ENCODE measurements at regions not wholly inside any gene's neighbourhood (a gene's known extent, or its start where the extent isn't known, plus 50 kb on each side); places are given as distances from the start of the nearest gene placed in this dataset.

DNA sequence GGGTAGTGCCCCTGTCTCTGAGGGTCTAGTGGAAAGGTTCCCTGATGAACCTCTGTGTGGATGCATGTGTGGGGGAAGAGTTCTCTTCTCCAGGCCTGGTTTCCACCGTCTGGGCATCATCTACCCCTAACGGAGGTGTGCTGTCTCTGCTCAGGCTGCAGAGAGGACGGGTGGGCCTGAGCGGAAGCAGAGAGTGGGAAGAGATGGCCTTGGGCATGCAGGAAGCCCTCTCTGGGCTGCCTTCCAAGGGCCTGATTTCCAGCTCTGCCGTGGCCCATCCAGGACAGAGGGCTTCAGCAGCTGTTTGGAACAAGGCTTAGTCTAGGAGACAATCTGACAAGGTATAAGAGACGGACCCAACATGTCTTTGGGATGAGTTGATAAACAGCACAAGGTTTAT, 220.1 kb upstream of the DTNBP1 start:
- DNase-seq (ENCODE audit: extremely low read depth, low read depth): no peak
- TF ChIP-seq, protein P1, sequence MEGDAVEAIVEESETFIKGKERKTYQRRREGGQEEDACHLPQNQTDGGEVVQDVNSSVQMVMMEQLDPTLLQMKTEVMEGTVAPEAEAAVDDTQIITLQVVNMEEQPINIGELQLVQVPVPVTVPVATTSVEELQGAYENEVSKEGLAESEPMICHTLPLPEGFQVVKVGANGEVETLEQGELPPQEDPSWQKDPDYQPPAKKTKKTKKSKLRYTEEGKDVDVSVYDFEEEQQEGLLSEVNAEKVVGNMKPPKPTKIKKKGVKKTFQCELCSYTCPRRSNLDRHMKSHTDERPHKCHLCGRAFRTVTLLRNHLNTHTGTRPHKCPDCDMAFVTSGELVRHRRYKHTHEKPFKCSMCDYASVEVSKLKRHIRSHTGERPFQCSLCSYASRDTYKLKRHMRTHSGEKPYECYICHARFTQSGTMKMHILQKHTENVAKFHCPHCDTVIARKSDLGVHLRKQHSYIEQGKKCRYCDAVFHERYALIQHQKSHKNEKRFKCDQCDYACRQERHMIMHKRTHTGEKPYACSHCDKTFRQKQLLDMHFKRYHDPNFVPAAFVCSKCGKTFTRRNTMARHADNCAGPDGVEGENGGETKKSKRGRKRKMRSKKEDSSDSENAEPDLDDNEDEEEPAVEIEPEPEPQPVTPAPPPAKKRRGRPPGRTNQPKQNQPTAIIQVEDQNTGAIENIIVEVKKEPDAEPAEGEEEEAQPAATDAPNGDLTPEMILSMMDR (IDR thresholded peaks at IDR 0.05; ENCODE audit: low read depth, low read length): no peak

DNA sequence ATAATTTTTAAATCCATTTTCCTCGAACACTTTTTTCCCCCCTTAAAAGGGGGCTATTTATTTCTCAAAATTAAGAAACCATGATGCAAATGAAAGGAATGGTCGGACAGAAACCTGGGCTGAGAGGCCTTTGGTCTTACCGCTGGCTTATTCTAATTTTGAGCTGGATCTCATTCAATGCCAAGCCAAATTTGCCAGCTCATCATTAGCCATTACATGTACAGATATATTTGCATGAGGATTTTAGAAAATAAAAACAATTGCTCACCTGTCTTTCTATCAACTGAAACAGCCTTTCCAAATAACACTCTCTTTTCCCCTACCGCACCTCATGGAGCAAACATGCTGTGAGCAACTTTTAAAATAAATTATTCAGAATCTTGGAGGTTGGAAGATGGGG, 219.5 kb upstream of the DTNBP1 start:
- TF ChIP-seq, protein P1 (IDR thresholded peaks at IDR 0.05; ENCODE audit: low read depth, low read length): no peak
- DNase-seq (ENCODE audit: extremely low read depth, low read depth): no peak

DNA sequence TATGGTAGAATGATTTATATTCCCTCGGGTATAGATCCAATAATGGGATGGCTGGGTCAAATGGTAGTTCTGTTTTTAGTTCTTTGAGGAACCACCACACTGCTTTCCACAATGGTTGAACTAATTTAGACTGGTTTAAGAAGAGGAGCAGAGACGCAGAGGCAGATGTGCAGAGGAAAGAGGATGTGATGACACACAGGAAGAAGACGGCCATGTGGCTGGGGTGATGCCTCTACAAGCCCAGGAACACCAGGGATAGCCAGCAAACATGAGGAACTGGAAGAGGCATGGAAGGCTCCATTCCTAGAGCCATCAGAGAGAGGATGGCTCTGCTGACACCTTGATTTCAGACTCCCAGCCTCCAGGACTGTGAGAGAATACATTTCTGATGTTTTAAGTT, 218.3 kb upstream of the DTNBP1 start:
- DNase-seq (ENCODE audit: extremely low read depth, low read depth): no peak
- TF ChIP-seq, protein P1 (IDR thresholded peaks at IDR 0.05; ENCODE audit: low read depth, low read length): no peak

DNA sequence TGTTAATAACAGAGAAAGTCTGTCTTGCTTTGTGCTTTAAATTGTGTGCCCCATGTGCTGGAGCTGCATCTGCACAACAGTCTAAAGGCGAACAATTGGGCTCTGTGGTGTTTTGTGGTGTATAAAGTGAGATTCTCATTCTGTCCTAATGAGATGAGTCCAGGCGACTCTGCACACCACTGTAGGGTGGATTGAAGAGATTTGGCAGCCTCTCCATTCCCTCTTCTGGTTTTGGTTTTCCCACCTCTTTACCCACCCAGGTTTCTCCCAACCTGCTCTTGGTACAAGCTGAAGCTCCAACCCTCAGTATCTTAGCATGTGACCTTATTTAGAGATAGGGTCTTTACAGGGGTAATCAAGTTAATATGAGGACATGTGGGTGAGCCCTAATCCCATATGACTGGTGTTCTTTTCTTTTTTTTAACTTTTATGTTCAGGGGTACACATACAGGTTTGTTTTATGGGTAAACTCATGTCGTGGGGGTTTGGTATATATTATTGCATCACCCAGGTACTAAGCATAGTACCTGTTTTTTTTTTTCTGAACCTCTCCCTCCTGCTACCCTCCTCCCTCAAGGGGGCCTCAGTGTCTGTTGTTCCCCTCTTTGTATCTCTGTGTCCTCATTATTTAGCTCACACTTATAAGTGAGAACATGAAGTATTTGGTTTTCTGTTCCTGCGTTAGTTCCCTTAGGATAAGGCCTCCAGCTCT, 217.6 kb upstream of the DTNBP1 start:
- no peak for DNase-seq (ENCODE audit: extremely low read depth, low read depth)
- TF ChIP-seq, protein P1 (IDR thresholded peaks at IDR 0.05; ENCODE audit: low read depth, low read length): no peak

DNA sequence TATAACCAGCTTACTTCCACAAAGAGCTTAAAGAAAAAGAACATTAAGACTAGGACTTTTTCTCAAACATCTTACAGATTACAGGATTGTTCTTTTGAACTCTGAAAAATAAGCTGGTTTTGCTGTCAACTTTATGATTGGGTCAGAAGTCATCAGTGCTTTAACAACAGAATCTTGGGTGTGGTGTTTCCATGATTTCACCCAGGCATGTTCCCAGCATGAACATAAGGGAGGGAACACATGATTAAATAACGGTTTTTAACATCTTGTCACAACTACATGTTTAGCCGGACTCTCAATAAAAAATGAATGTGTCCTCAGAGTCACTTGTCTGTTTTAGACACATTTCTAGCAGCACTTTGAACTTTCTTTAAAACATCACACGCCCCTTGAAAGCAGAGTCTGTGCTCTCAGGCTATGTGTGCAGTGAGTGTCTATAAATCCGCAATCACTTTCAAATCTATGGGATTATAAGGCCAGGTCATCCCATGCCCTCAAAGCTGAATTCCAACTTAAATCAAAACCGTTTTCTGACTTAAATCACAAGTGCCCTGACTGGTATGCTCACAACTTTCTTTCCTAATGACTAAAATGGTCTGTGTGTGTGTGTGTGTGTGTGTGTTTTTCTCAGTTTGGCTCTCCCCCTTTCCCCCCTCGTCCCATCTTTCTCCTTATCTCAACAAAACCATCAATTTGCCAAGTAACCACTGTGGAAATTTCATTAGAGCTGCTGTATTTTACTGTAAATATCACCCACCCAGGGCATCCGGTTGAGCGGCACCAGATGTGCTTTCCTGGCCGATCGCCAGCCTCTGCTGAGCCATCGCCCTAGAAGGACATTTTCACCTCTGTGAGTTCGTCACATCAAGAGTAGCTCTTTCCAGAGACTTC, 216.8 kb upstream of the DTNBP1 start:
- TF ChIP-seq, protein P1 (IDR thresholded peaks at IDR 0.05; ENCODE audit: low read depth, low read length): no peak
- DNase-seq (ENCODE audit: extremely low read depth, low read depth): peak; percentile 31

DNA sequence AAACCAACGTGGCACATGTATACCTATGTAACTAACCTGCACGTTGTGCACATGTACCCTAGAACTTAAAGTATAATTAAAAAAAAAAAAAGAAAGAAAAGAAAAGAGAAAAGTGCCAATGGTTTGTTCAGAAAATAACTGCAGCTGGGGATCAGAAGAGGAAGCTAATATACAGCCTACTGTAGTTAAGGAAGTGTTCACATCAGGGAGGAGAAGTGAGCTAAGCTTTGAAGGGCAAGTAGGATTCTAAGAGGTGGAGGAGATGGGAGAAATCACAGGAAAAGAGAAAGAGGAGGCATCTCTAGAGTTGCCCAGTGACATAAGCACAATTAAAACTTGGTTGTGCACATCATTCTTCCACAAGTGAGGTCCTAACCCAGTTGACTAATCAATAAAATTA, 214.4 kb upstream of the DTNBP1 start:
- DNase-seq (ENCODE audit: extremely low read depth, low read depth): no peak
- TF ChIP-seq, protein P1 (IDR thresholded peaks at IDR 0.05; ENCODE audit: low read depth, low read length): no peak

DNA sequence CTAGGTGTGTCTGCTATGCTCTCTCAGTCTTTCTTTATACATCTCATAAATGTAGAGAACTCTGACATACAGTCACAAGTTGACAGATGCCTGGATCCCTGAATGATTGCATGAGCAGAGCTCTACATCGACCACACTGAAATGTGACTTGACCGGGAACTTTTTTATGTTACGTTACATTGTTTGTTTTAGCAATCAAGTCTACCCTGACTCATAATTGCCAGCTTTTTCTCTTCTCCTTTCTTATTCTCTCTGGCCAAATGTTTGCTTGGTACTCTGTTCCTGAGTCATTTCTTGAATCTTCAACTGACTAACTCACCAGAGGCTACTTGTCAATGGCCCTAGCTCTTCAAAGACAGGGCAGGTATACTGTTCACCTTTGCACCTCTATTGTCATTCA, 213.6 kb upstream of the DTNBP1 start:
- TF ChIP-seq, protein P1 (IDR thresholded peaks at IDR 0.05; ENCODE audit: low read depth, low read length): no peak
- DNase-seq (ENCODE audit: extremely low read depth, low read depth): no peak

Measured in AG09319 (cell line).